K562 (cell line): ENCODE measurements at regions not wholly inside any gene's neighbourhood (a gene's known extent, or its start where the extent isn't known, plus 50 kb on each side); places are given as distances from the start of the nearest gene placed in this dataset.

Experiments
- ATAC-seq: fragments of 200-7000 bp; cut with Tn5 transposase; 3 replicates; pipeline ENCODE4 v1.9.1; 2020; ENCODE audit warnings: moderate library complexity
- BruUV-seq: library from RNA; stranded (reverse); fragments of 400-500 nt; replicated peaks from 2 replicates; lab custom pipeline; 2021; lab: Mats Ljungman, UMichigan
- CTCF ChIA-PET: fragments of 300-600 bp; formaldehyde crosslinking; extraction: SDS; loops from one replicate; lab custom pipeline; 2021; ENCODE audit warnings: low intra/inter-chr PET ratio; lab: Yijun Ruan, JAX
- POLR2A ChIA-PET: fragments of 300-600, 350-650 bp; sonication (Branson Sonifier 250); formaldehyde crosslinking; extraction: SDS; loops from one replicate; lab custom pipeline; 2021; ENCODE audit warnings: antibody characterized with exemption, inconsistent platforms; lab: Yijun Ruan, JAX
- DNase-seq, 4 experiments: peaks; one replicate each; pipeline versions ENCODE4 v3.0.0 to v3.0.0-alpha.2; 2011 to 2018; ENCODE audit warnings: low spot score in 3 of 4, mixed read lengths in 3 of 4; ENCODE audit errors: extremely low read depth in 1 of 4
- FAIRE-seq: peaks from 2 replicates; lab custom pipeline; 2011; peaks lifted over from hg19 to GRCh38; lab: Jason Lieb, UNC
- H2AFZ ChIP-seq: 2 replicates; pipeline ENCODE4 v1.6.0; 2011; ENCODE audit warnings: low read depth, low read length, control low read depth, inconsistent platforms
- H3K27ac ChIP-seq: fragments of 200-600 bp; 3 replicates; pipeline ENCODE4 v1.8.0; 2011; ENCODE audit warnings: low read depth, mild to moderate bottlenecking, control low read depth, inconsistent platforms, low read length, moderate library complexity, mixed read lengths; ENCODE audit errors: extremely low read depth
- H3K27me3 ChIP-seq, 2 experiments: fragments of 300-600 bp in 1 of 2; 2 replicates in 1 of 2; 3 replicates in 1 of 2; pipeline versions ENCODE4 v1.6.0 to v1.8.0; 2011; ENCODE audit warnings: inconsistent platforms in 2 of 2, low read length in 2 of 2, mild to moderate bottlenecking in 1 of 2, mixed read lengths in 1 of 2, moderate library complexity in 1 of 2; ENCODE audit not compliant: control insufficient read depth in 2 of 2, insufficient read depth in 2 of 2
- H3K36me3 ChIP-seq: fragments of 300-600 bp; 3 replicates; pipeline ENCODE4 v1.8.0; 2011; ENCODE audit warnings: mild to moderate bottlenecking, low read length, inconsistent platforms; ENCODE audit not compliant: control insufficient read depth, insufficient read depth
- H3K4me1 ChIP-seq, 2 experiments: fragments of 200-600 bp in 1 of 2; replicated peaks in 1 of 2; 2 replicates in 1 of 2; 3 replicates in 1 of 2; pipeline versions ENCODE4 v1.5.1 to v1.8.0; 2011; ENCODE audit warnings: inconsistent platforms in 2 of 2, low read length in 2 of 2, mild to moderate bottlenecking in 1 of 2, mixed read lengths in 1 of 2, moderate library complexity in 1 of 2; ENCODE audit not compliant: control insufficient read depth in 2 of 2, insufficient read depth in 2 of 2
- H3K4me2 ChIP-seq: 2 replicates; pipeline ENCODE4 v1.6.1; 2011; ENCODE audit warnings: low read length, control low read depth, inconsistent platforms, mixed read lengths; ENCODE audit not compliant: insufficient read depth
- H3K4me3 ChIP-seq: fragments of 200-600 bp; sonication (generic), shearing (Covaris generic); 2 replicates; pipeline ENCODE4 v1.5.1; 2016; ENCODE audit warnings: control low read depth, inconsistent platforms
- H3K79me2 ChIP-seq: fragments of 200-600 bp; 3 replicates; pipeline ENCODE4 v1.8.0; 2011; ENCODE audit warnings: low read length, inconsistent platforms; ENCODE audit not compliant: control insufficient read depth, insufficient read depth
- H3K9ac ChIP-seq, 2 experiments: 2 replicates each; pipeline versions ENCODE4 v1.6.0 to v1.6.1; 2011; ENCODE audit warnings: low read depth in 2 of 2, low read length in 2 of 2, control low read depth in 1 of 2, inconsistent platforms in 1 of 2, mild to moderate bottlenecking in 1 of 2, mixed read lengths in 1 of 2; ENCODE audit not compliant: insufficient read depth in 1 of 2
- H3K9me1 ChIP-seq: one replicate; pipeline ENCODE4 v1.6.0; 2011; ENCODE audit warnings: inconsistent platforms, mild to moderate bottlenecking, low read length, moderate library complexity; ENCODE audit not compliant: control insufficient read depth, insufficient read depth
- H3K9me3 ChIP-seq: replicated peaks from 2 replicates; pipeline ENCODE4 v1.5.1; 2011; ENCODE audit warnings: low read depth, low read length, inconsistent platforms; ENCODE audit not compliant: control insufficient read depth, insufficient read depth
- H4K20me1 ChIP-seq: replicated peaks from 2 replicates; pipeline ENCODE4 v1.6.1; 2011; ENCODE audit warnings: low read length, inconsistent platforms, mixed read lengths; ENCODE audit not compliant: control insufficient read depth, insufficient read depth
- KDM1A ChIP-seq, 2 experiments: fragments of 450-650 bp; IDR thresholded peaks; 2 replicates each; pipeline ENCODE4 v1.6.1; 2016; ENCODE audit warnings: mild to moderate bottlenecking in 2 of 2
- NFIC ChIP-seq: fragments of 450-650 bp; IDR thresholded peaks from 2 replicates; pipeline ENCODE4 v1.6.1; 2017; ENCODE audit warnings: mild to moderate bottlenecking, inconsistent platforms
- SOX6 ChIP-seq: fragments of 450-650 bp; IDR thresholded peaks from 2 replicates; pipeline ENCODE4 v1.6.1; 2014; ENCODE audit warnings: mild to moderate bottlenecking
- WGBS: fragments of 100-300 bp; shearing (Covaris generic); methylation state at CpG from one replicate; pipeline ENCODE4 v1.1.6; 2016; ENCODE audit warnings: low coverage, mixed read lengths; ENCODE audit not compliant: insufficient coverage; ENCODE audit errors: missing lambda C conversion rate; 5-methylcytosine and 5-hydroxymethylcytosine counted together
- in situ Hi-C: fragments of 300-500 bp; cut with MboI; formaldehyde crosslinking; loops from 4 replicates; pipeline ENCODE4 v1.15.0; 2018; ENCODE audit warnings: inconsistent platforms, mixed read lengths
- intact Hi-C: fragments of 100-400 bp; cut with micrococcal nuclease; formaldehyde crosslinking; loops from 2 replicates; pipeline ENCODE4 v1.14.2; 2022
- TF ChIP-seq, protein P1 (sequence below): fragments of 450-650 bp; formaldehyde crosslinking; conservative IDR thresholded peaks from 2 replicates; pipeline ENCODE4 v1.4.0; 2022; ENCODE audit warnings: mild to moderate bottlenecking, missing genetic modification characterization
- TF ChIP-seq, protein P2 (sequence below), 2 experiments: fragments of 150-350 bp in 1 of 2; IDR thresholded peaks; 2 replicates each; pipeline ENCODE4 v1.6.1; 2012 to 2016; ENCODE audit warnings: low read depth in 2 of 2, low read length in 2 of 2, mild to moderate bottlenecking in 1 of 2, moderate library complexity in 1 of 2
- TF ChIP-seq, protein P3 (sequence below): sonication (generic); formaldehyde crosslinking; IDR thresholded peaks from 2 replicates; pipeline ENCODE4 v1.8.0; 2022; ENCODE audit warnings: mild to moderate bottlenecking, low read depth, missing genetic modification reagents

DNA sequence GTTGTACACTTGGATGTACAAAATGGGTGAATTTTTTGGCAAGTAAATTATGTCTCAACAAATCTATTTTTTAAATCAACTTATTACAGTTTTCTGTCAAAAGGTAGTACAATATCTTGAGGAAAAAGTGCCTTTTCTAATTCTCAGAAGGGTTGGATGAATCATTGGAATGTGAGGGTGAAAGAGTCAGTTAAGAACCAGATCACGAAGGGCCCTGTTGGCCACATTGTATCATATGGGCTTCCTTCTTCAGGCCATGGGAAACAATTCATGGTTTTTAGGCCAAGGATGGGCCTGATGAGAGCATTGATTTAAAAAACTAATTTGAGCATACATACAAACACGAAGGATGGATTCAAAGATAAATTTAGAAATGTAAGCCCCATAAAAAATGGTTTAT is 503.7 kb downstream of the TNS3 start:
- intact Hi-C loops, result no loop called here
- H3K79me2 ChIP-seq, result no peaks in the 10 kb centered on the region
- no peak overlapping the region for H2AFZ ChIP-seq
- H3K9ac ChIP-seq, result no peak overlapping the region
- H3K4me3 ChIP-seq, result no peak overlapping the region
- no peaks in the 10 kb centered on the region; a peak in 1 of 5 replicates for H3K27me3 ChIP-seq
- no peak overlapping the region for H3K27ac ChIP-seq
- in situ Hi-C loops, result no loop called here
- ATAC-seq, result no peak
- H3K4me1 ChIP-seq, result no peaks in the 10 kb centered on the region
- no peak overlapping the region for H3K4me2 ChIP-seq
- POLR2A ChIA-PET, result interaction anchor here (0.7 kb wide), 1 partner anchor 1081 kb away, joined by 3 read pairs; no protein-coding TSS in a partner anchor
- H3K9me1 ChIP-seq, result no peaks in the 10 kb centered on the region
- BruUV-seq, result no TSS peak
- CTCF ChIA-PET, result no interaction called here
- WGBS, result 0% methylated on average over 2 of the region's 2 CpGs
- no peak for FAIRE-seq
- TF ChIP-seq, protein P1, sequence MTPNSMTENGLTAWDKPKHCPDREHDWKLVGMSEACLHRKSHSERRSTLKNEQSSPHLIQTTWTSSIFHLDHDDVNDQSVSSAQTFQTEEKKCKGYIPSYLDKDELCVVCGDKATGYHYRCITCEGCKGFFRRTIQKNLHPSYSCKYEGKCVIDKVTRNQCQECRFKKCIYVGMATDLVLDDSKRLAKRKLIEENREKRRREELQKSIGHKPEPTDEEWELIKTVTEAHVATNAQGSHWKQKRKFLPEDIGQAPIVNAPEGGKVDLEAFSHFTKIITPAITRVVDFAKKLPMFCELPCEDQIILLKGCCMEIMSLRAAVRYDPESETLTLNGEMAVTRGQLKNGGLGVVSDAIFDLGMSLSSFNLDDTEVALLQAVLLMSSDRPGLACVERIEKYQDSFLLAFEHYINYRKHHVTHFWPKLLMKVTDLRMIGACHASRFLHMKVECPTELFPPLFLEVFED (CRISPR knock-in tag), result no peak
- TF ChIP-seq, all 486 proteins: peak for 0
- Histone ChIP-seq H3K36me3 (no peaks in the 10 kb centered on the region), H4K20me1 (no peaks in the 10 kb centered on the region), H3K9me3 (no peaks in the 10 kb centered on the region)
- no peak for DNase-seq

DNA sequence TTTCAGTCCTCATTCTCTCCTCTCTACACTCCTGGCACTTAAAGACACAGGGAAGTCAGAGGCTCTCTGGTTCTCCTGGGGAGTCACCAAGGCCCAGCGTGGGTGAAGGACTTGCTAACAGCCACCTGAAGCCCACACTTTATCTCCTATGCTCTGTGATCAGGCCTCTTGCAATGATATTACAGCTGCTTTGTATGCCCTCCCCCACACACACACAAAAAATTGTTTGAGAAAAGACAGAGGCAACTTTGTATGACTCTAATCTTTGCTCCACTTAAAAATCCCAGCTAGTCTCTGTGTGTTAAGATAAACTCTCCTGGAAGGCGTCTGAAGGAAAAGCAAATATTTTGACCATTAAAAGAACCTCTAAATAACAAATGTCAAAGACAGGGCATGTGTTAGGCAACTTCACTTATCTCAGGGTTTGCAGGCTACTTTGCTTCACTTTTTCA is 507.2 kb downstream of the TNS3 start:
- BruUV-seq, result no TSS peak
- Histone ChIP-seq H3K79me2 (no peaks in the 10 kb centered on the region), H3K9ac (no peak overlapping the region), H4K20me1 (no peaks in the 10 kb centered on the region), H3K4me3 (no peak overlapping the region), H3K27me3 (no peaks in the 10 kb centered on the region), H3K9me3 (no peaks in the 10 kb centered on the region), H3K4me1 (no peaks in the 10 kb centered on the region), H3K36me3 (no peaks in the 10 kb centered on the region), H3K4me2 (no peak overlapping the region), H3K9me1 (no peaks in the 10 kb centered on the region), H2AFZ (no peak overlapping the region), H3K27ac (no peak overlapping the region)
- FAIRE-seq, result no peak
- in situ Hi-C loops (no loop called here), intact Hi-C loops (no loop called here)
- peak in 2 of 4 experiments; percentile 12 to 18 for DNase-seq
- peak; percentile 44; the same call in 2 of the 3 replicates for ATAC-seq
- ChIA-PET POLR2A (interaction anchor here (0.5 kb wide), 1 partner anchor 462 kb away, joined by 3 read pairs; no protein-coding TSS in a partner anchor), CTCF (no interaction called here)
- 0% methylated on average over 2 of the region's 2 CpGs for WGBS
- TF ChIP-seq, protein P2, sequence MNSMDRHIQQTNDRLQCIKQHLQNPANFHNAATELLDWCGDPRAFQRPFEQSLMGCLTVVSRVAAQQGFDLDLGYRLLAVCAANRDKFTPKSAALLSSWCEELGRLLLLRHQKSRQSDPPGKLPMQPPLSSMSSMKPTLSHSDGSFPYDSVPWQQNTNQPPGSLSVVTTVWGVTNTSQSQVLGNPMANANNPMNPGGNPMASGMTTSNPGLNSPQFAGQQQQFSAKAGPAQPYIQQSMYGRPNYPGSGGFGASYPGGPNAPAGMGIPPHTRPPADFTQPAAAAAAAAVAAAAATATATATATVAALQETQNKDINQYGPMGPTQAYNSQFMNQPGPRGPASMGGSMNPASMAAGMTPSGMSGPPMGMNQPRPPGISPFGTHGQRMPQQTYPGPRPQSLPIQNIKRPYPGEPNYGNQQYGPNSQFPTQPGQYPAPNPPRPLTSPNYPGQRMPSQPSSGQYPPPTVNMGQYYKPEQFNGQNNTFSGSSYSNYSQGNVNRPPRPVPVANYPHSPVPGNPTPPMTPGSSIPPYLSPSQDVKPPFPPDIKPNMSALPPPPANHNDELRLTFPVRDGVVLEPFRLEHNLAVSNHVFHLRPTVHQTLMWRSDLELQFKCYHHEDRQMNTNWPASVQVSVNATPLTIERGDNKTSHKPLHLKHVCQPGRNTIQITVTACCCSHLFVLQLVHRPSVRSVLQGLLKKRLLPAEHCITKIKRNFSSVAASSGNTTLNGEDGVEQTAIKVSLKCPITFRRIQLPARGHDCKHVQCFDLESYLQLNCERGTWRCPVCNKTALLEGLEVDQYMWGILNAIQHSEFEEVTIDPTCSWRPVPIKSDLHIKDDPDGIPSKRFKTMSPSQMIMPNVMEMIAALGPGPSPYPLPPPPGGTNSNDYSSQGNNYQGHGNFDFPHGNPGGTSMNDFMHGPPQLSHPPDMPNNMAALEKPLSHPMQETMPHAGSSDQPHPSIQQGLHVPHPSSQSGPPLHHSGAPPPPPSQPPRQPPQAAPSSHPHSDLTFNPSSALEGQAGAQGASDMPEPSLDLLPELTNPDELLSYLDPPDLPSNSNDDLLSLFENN (IDR thresholded peaks at IDR 0.05; ENCODE audit: low read depth in 2 of 2, low read length in 2 of 2), result 0 out of 4 replicates have a peak, but pooled peaks of 1 of the 2 experiments have one; percentile 20
- TF ChIP-seq SOX6 (peak; percentile 43; the same call in 1 of the 2 replicates), NFIC (peak; percentile 39; the same call in 1 of the 2 replicates), KDM1A (IDR thresholded peaks at IDR 0.05) (peak; percentile 75 to 88)
- TF ChIP-seq, protein P3, sequence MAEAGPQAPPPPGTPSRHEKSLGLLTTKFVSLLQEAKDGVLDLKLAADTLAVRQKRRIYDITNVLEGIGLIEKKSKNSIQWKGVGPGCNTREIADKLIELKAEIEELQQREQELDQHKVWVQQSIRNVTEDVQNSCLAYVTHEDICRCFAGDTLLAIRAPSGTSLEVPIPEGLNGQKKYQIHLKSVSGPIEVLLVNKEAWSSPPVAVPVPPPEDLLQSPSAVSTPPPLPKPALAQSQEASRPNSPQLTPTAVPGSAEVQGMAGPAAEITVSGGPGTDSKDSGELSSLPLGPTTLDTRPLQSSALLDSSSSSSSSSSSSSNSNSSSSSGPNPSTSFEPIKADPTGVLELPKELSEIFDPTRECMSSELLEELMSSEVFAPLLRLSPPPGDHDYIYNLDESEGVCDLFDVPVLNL (CRISPR knock-in tag), result no peak
